Ishikawa (cell line): ENCODE measurements at regions not wholly inside any gene's neighbourhood (a gene's known extent, or its start where the extent isn't known, plus 50 kb on each side); places are given as distances from the start of the nearest gene placed in this dataset.

Experiments used
- CEBPB ChIP-seq: IDR thresholded peaks from 2 replicates; pipeline ENCODE4 v1.6.1; 2012
- CREB1 ChIP-seq: IDR thresholded peaks from 2 replicates; pipeline ENCODE4 v1.6.1; 2012; ENCODE audit warnings: low read depth
- EGR1 ChIP-seq: IDR thresholded peaks from 2 replicates; pipeline ENCODE4 v1.6.1; 2012
- EP300 ChIP-seq: IDR thresholded peaks from 2 replicates; pipeline ENCODE4 v1.6.1; 2012; ENCODE audit warnings: borderline replicate concordance
- FOXM1 ChIP-seq: IDR thresholded peaks from 2 replicates; pipeline ENCODE4 v1.6.1; 2012; ENCODE audit warnings: low read depth, borderline replicate concordance
- MAX ChIP-seq: IDR thresholded peaks from 2 replicates; pipeline ENCODE4 v1.6.1; 2012
- NFIC ChIP-seq: IDR thresholded peaks from 2 replicates; pipeline ENCODE4 v1.6.1; 2012
- RAD21 ChIP-seq: IDR thresholded peaks from 2 replicates; pipeline ENCODE4 v1.6.1; 2012; ENCODE audit warnings: low read depth
- REST ChIP-seq: IDR thresholded peaks from 2 replicates; pipeline ENCODE4 v1.6.1; 2012; ENCODE audit warnings: low read depth, mild to moderate bottlenecking
- TAF1 ChIP-seq: IDR thresholded peaks from 2 replicates; pipeline ENCODE4 v1.6.1; 2012; ENCODE audit warnings: low read depth, mild to moderate bottlenecking
- TCF12 ChIP-seq: IDR thresholded peaks from 2 replicates; pipeline ENCODE4 v1.6.1; 2012; ENCODE audit warnings: low read depth
- TEAD4 ChIP-seq: IDR thresholded peaks from 2 replicates; pipeline ENCODE4 v1.6.1; 2012
- USF1 ChIP-seq: IDR thresholded peaks from 2 replicates; pipeline ENCODE4 v1.6.1; 2012
- YY1 ChIP-seq: IDR thresholded peaks from 2 replicates; pipeline ENCODE4 v1.6.1; 2012; ENCODE audit warnings: low read depth
- ZBTB7A ChIP-seq: IDR thresholded peaks from 2 replicates; pipeline ENCODE4 v1.6.1; 2012; ENCODE audit warnings: low read depth

GRCh38 chr12:89829434-89829975 lies 120.9 kb upstream of the ATP2B1 start:
- TF ChIP-seq MAX = no peak
- TF ChIP-seq ZBTB7A = no peak
- no peak for TF ChIP-seq REST
- TF ChIP-seq FOXM1 = no peak
- TF ChIP-seq CREB1 = no peak
- no peak for TF ChIP-seq EGR1

- TF ChIP-seq EGR1 (no peak), RAD21 (no peak), MAX (no peak), TAF1 (no peak), TEAD4 (no peak)
These were observed 119.9 kb upstream of the ATP2B1 start for GRCh38 chr12:89828575-89828974.

GRCh38 chr12:89827592-89827991 lies 119.0 kb upstream of the ATP2B1 start:
- TF ChIP-seq MAX = no peak
- no peak for TF ChIP-seq FOXM1
- TF ChIP-seq CREB1 = no peak
- no peak for TF ChIP-seq EP300
- no peak for TF ChIP-seq TEAD4
- no peak for TF ChIP-seq ZBTB7A
- TF ChIP-seq TCF12 = no peak
- no peak for TF ChIP-seq REST

GRCh38 chr12:89826468-89826867 lies 117.8 kb upstream of the ATP2B1 start:
- TF ChIP-seq REST (no peak), USF1 (no peak), TAF1 (no peak), EP300 (no peak), TCF12 (no peak), MAX (no peak), CEBPB (no peak), YY1 (no peak), RAD21 (no peak), ZBTB7A (no peak), NFIC (no peak), CREB1 (no peak), TEAD4 (no peak)
